ENCODE measurements at regions not wholly inside any gene's neighbourhood (a gene's known extent, or its start where the extent isn't known, plus 50 kb on each side); places are given as distances from the start of the nearest gene placed in this dataset.
A peak's percentile ranks its signal among the peaks of the same experiment; 100 is the strongest.

GRCh38 chr11:21963013-21963412 lies 229.9 kb upstream of the ANO5 start:
- H3K36me3 ChIP-seq (replicated peaks in 1 of 2; ENCODE audit: control insufficient read depth in 1 of 2, insufficient read depth in 2 of 2, low read length in 1 of 2): no peaks in the 10 kb centered on the region
- no peak overlapping the region for H3K4me3 ChIP-seq (ENCODE audit: low read depth in 2 of 2, low read length in 1 of 2)
- H3K9me2 ChIP-seq: no peaks in the 10 kb centered on the region
- H3F3A ChIP-seq (replicated peaks; ENCODE audit: insufficient read depth): no peaks in the 10 kb centered on the region
- CTCF ChIA-PET: no interaction called here
- H3K4me2 ChIP-seq: no peak overlapping the region
- H3K4me1 ChIP-seq (ENCODE audit: control insufficient read depth in 1 of 2, insufficient read depth in 2 of 2, low read depth in 1 of 2, low read length in 1 of 2): peaks cover 0 to 4% of the 10 kb centered on the region in 2 experiments; a peak in 2 of 4 replicates
- no peaks in the 10 kb centered on the region for H3K9me3 ChIP-seq
- H3K27me3 ChIP-seq (ENCODE audit: insufficient read depth): no peaks in the 10 kb centered on the region
- no peak overlapping the region for H3K9ac ChIP-seq
- TF ChIP-seq, protein P1, sequence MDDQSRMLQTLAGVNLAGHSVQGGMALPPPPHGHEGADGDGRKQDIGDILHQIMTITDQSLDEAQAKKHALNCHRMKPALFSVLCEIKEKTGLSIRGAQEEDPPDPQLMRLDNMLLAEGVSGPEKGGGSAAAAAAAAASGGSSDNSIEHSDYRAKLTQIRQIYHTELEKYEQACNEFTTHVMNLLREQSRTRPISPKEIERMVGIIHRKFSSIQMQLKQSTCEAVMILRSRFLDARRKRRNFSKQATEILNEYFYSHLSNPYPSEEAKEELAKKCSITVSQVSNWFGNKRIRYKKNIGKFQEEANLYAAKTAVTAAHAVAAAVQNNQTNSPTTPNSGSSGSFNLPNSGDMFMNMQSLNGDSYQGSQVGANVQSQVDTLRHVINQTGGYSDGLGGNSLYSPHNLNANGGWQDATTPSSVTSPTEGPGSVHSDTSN (IDR thresholded peaks at IDR 0.05): no peak
- TF ChIP-seq IRF3 (IDR thresholded peaks at IDR 0.05; ENCODE audit: low read depth, low read length) (no peak), CHD2 (IDR thresholded peaks at IDR 0.05; ENCODE audit: low read length, partially characterized antibody) (no peak)
- POLR2A ChIA-PET: no interaction called here
- H3K27ac ChIP-seq (ENCODE audit: low read depth in 2 of 2, low read length in 1 of 2): no peak overlapping the region
- H4K20me1 ChIP-seq (ENCODE audit: insufficient read depth): no peaks in the 10 kb centered on the region
- WGBS (ENCODE audit: low lambda C conversion rate): 2% methylated on average over 2 of the region's 2 CpGs
- H3K79me2 ChIP-seq (ENCODE audit: insufficient read depth): no peaks in the 10 kb centered on the region
- no peak for DNase-seq
- no peak overlapping the region for H2AFZ ChIP-seq (ENCODE audit: low read depth)

- 11% methylated on average over 5 of the region's 5 CpGs for WGBS (ENCODE audit: low lambda C conversion rate)
- TF ChIP-seq GATA2 (CRISPR knock-in tag; IDR thresholded peaks at IDR 0.05) (peak; percentile 8; the same call in 1 of the 2 replicates), USF1 (IDR thresholded peaks at IDR 0.05; ENCODE audit: borderline replicate concordance, low read depth) (no peak), EZH2phosphoT487 (IDR thresholded peaks at IDR 0.05; ENCODE audit: borderline replicate concordance, low read depth) (no peak), RXRA (IDR thresholded peaks at IDR 0.05; ENCODE audit: borderline replicate concordance, low read depth) (no peak), RCOR1 (IDR thresholded peaks at IDR 0.05; ENCODE audit: low read length) (no peak), TAF1 (IDR thresholded peaks at IDR 0.05; ENCODE audit: borderline replicate concordance, low read depth, low read length) (no peak), MXI1 (IDR thresholded peaks at IDR 0.05; ENCODE audit: low read depth, low read length) (no peak)
- peaks cover 0 to 4% of the 10 kb centered on the region in 2 experiments; a peak in 2 of 4 replicates for H3K4me1 ChIP-seq (ENCODE audit: control insufficient read depth in 1 of 2, insufficient read depth in 2 of 2, low read depth in 1 of 2, low read length in 1 of 2)
- ChIA-PET CTCF (no interaction called here), POLR2A (no interaction called here)
- H3K79me2 ChIP-seq (ENCODE audit: insufficient read depth): no peaks in the 10 kb centered on the region
- H3K9ac ChIP-seq: no peak overlapping the region
- H3K36me3 ChIP-seq (replicated peaks in 1 of 2; ENCODE audit: control insufficient read depth in 1 of 2, insufficient read depth in 2 of 2, low read length in 1 of 2): no peaks in the 10 kb centered on the region
- no peak for DNase-seq
- H3K4me3 ChIP-seq (ENCODE audit: low read depth in 2 of 2, low read length in 1 of 2): no peak overlapping the region
- H3K9me3 ChIP-seq: no peaks in the 10 kb centered on the region
- no peaks in the 10 kb centered on the region for H3F3A ChIP-seq (replicated peaks; ENCODE audit: insufficient read depth)
- no peak overlapping the region; a peak in 1 of 4 replicates for H3K27ac ChIP-seq (ENCODE audit: low read depth in 2 of 2, low read length in 1 of 2)
- H3K4me2 ChIP-seq: no peak overlapping the region
- no peaks in the 10 kb centered on the region for H3K27me3 ChIP-seq (ENCODE audit: insufficient read depth)
- no peak overlapping the region for H2AFZ ChIP-seq (ENCODE audit: low read depth)
- no peaks in the 10 kb centered on the region for H3K9me2 ChIP-seq
- H4K20me1 ChIP-seq (ENCODE audit: insufficient read depth): no peaks in the 10 kb centered on the region
Measured at GRCh38 chr11:21965221-21965620, 227.7 kb upstream of the ANO5 start.
